NCI-H2227 (cell line): ENCODE measurements at regions not wholly inside any gene's neighbourhood (a gene's known extent, or its start where the extent isn't known, plus 50 kb on each side); places are given as distances from the start of the nearest gene placed in this dataset.

ENCODE experiments used
- DNase-seq: peaks from one replicate; lab custom pipeline; 2025; ENCODE audit not compliant: unreplicated experiment; lab: John Stamatoyannopoulos, UW

DNA sequence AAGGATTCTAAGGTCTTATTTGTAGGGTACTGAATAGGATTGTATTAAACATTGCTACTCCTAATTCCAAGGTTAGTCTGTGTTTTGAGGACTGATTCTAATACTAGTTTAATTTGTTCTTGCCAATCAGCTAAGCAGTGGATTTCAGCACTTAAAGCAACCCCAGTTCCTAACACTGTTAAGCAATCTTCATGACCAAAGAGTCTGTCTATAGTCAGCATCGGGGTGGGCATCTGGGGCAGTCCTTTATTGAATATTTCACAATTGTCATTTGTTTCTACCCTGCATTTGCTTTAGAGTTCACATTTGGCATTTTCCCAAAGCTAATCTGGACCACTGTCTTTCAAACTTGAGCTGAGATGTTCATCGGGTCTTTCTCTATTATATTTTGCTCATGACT is 248.0 kb upstream of the TANK start:
- DNase-seq = no peak

DNA sequence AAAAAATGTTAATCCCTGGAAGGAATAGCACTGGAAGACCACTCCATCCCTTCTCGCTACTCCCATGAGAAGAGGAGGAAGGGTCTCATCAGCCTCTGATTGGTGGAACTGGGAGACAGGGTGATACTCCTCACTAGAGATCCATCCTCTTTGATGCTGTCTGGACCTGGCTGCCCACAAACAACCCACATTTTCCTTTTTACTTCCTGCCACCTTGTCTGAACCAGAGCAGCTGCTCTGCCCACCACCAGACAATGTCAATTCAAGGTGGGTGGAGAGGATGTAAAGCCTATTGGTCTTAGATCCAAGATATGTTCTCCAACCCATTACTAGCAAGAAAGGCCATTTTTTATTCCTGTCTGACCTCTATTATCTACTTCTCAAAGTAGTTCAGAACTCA is 246.9 kb upstream of the TANK start:
- no peak for DNase-seq

GRCh38 chr2:160914217-160914616 is 246.0 kb upstream of the TANK start:
- DNase-seq = no peak

GRCh38 chr2:160916300-160916699 is 243.9 kb upstream of the TANK start:
- no peak for DNase-seq

GRCh38 chr2:160917850-160918249 is 242.4 kb upstream of the TANK start:
- DNase-seq = no peak

DNA sequence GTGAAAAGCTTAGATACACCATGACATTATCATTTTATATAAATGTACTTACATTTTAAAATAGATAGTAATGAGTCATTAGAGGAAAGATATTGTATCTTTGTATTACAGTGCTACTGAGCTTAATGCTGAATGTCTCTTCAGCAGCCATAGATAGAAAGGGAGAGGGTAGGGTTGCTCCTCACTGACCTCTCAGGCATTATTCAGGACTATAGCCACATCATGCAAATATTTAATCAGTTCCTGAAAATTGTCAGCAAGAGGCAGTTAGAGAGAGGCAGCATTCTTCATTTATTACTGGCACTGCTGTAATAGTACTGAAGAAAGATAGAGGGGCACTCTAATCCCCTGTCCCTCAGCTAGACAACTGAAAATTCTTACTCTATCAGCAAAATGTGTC is 242.0 kb upstream of the TANK start:
- no peak for DNase-seq

GRCh38 chr2:160918906-160919503 is 241.2 kb upstream of the TANK start:
- no peak for DNase-seq

DNA sequence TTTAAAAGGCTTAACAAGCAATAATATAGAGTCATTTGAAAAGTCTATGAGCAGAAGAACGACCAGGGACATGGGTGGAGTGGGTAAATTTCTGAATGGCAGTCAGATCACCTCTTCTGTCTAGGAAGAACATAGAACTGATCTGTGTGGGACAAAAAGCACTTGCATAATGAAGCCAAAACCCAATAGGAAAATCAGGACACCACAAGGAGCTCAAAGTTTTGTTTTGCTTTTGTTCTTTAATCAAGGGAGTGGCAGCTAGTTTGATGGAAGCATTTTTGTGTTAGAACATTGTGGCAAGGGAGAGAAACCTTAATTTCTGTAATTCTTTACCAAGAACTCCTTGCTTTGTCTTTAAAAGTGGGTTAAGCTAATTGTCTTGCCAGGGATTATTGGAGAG is 240.2 kb upstream of the TANK start:
- DNase-seq = no peak

DNA sequence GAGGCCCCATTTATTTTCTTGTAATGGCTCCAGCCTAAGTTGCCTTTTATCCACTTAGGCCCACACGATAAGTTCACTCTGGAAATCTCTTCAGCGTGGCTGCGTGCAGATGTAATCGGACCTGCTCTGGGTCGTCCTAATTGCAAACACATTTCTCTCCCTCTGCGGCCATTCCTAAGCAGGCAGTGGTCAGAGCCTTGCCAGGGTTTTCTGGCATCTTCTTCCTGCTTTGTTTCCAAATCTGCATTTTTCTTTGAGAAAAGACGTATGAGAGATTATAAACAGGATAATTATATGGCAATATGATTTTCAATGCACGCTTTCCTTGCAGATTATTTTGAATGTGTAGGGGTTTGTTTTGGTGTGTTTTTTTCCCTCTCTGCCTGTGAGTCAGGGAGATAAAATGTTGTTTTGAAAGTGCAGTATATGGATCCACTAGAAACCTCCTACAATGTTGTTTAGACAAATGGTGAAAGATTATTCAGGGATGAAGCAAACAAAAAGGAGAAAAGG is 239.4 kb upstream of the TANK start:
- peak; percentile 51 for DNase-seq

DNA sequence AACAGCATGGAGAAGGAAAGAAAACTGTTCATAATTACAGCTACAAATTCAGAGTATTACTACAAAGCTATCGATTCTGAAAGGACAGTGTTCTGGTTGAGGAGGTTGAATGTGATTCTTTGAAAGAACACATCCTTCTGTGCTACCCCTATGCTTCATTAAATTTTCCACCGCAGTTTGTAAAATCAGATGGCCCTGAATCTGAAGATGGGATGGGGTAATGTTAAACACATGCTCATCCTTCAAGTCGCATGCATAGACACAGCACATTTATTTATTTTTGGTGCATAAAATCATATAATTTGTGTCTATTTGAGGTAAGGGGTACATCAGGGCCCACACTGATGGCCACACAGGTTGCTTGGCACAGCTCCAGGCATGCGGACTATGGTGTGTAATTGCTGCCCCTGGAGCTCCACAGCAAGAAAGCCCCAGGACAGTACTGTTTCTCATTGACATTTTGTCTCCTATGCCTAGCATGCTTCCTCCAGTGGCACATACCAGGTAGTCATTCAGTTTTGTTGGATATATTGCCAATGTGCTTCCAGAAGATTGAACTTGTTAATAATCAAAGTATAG is 238.8 kb upstream of the TANK start:
- peak; percentile 37 for DNase-seq

DNA sequence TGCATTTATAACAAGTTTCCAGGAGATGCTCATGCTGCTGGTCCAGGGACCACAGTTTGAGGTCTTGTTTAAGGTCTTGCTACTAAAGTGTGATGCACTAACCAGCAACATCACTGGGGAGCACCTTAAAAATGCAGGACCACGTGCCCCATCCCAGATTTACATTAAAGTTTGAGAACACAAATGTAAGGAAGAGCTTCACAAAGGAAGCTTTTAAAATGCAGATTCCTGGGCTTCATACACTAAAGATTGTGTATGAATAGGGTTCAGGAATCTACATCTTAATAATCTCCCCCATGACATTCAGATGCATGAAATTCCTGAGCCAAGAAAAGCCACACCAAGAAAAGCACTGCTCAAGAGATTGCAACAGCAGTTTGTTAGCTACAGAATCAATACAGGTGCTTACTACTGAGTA is 235.3 kb upstream of the TANK start:
- no peak for DNase-seq

DNA sequence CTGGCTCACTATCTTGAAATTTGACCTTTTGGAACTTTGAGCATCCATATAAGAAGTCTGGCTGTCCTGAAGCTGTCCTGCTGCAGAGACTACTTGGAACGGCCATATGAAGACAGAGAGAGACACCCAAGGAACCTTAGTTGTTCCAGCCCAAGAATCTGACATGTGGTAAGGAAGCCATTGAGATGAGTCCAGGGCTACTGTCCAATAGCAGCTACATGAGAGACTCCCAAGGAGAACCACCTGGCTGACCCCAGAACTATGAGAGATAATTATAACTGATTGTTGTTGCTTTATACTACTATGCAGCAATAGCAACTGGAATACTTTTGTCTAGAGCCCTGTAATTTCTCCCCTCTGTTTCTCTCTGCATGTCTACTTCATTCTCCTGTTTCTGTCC is 234.3 kb upstream of the TANK start:
- DNase-seq = no peak

DNA sequence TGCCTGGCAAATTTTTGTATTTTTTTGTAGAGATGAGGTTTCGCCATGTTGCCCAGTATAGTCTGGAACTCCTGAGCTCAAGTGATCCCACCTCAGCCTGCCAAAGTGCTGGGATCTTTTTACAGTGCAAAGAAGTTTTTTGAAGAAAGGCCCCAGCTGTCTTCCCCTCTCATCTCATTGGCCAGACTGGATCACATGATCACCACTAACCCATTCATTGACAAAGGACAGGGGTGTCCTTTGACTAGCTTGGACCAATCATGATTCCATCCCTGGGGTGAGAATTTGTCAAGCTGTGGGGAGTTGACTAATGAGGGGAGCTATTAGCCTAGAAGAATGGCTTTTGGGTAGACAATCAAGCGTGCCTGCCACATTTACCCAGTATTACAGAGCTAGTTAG is 232.9 kb upstream of the TANK start:
- DNase-seq = no peak

DNA sequence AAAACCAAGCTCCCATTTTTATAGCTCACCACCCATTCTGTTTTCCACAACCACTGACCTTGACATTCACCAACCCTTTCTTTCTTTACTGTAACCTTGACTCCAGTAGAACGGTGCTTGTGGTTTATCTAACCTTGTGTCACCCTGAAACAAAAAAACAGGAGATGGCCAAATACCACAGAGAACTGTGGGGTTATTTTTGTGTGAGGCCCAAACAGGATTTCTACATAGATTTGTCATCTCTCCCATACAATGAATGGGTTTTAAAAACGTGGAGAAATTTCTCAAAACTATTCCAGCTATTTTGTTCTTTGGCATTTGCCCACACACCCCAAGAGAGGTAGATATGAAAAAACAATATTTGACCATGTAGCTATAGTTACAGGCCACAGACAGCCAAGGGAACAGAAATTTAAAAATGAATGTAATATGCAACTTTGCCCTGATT is 231.3 kb upstream of the TANK start:
- no peak for DNase-seq

- no peak for DNase-seq
These were observed 228.7 kb upstream of the TANK start for GRCh38 chr2:160931531-160931930.

DNA sequence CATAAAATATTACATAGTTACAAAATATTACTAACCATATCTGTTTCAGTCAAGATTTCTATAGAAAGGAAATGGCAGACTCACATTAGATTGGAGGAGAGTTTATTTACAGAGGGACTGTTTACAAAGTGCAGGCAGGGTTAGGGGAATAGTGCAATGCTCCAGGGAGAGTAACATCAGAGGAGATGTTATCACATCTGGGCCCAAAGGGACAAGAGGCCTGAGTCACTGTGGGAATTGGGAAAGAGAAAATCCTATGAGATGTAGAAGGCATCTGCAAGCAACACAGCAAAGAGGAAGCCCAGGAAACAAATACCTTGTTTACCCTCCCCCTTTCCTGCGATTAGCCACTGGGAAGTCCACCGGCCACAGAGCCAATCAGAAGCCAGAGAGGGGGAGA is 227.3 kb upstream of the TANK start:
- DNase-seq = no peak

DNA sequence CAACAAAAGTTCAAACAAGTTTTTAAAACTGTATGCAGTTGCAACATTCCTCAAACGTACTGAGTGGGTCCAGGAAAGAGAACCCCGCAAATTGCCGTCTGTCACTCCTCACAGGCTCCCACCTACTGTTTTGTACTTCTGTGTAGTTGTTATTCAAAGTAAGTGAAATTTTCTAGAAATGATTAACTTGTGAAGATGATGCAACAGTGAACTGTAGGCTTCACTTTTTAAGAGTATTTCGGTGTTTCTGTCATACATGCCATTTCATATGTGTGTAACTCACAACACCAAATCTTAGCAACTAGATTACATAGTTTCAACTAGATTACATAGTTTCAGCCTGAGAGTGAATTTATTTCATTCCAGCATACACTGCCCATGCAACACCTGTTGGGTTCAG is 226.0 kb upstream of the TANK start:
- DNase-seq = no peak

DNA sequence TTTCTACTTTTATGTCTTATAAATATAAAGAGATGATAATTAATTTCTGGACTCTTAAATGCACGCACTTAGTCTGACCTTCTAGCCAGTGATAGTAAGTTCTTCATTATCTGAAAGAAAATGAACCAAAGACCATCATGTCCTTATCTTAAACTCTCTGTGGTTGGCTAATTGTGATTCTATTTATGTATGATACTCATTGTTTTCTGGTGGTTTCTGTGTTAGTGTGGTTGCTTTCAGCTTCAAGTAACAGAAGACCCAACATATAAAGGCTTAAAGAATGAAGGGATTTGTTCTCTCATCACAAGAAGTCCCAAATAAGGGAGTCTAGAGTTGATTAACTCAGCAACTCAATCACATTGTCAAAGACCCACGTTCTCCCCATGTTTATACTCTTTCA is 225.2 kb upstream of the TANK start:
- DNase-seq = no peak

- no peak for DNase-seq
These were observed 224.0 kb upstream of the TANK start for GRCh38 chr2:160936044-160936806.

- DNase-seq = no peak
These were observed 220.0 kb upstream of the TANK start for GRCh38 chr2:160940271-160940670.

DNA sequence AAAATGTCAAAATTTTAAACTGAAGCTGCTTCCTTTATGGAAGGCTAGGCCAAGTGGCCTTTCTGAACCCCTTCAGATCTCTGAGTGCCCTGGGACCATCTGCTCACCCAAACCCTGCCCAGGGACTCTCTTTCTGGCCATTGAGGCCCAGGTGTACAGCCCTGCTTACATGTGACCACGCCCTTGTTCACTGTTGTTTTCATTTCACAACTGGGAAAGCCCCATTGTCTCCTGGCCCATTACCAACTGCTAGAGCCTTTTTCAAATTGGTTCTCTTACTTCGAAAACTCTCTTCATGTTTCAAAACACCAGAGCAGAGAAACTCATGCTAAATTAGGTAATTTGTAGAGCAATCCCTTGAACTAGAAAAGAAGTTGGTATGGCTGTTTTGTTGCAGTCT is 219.5 kb upstream of the TANK start:
- no peak for DNase-seq

DNA sequence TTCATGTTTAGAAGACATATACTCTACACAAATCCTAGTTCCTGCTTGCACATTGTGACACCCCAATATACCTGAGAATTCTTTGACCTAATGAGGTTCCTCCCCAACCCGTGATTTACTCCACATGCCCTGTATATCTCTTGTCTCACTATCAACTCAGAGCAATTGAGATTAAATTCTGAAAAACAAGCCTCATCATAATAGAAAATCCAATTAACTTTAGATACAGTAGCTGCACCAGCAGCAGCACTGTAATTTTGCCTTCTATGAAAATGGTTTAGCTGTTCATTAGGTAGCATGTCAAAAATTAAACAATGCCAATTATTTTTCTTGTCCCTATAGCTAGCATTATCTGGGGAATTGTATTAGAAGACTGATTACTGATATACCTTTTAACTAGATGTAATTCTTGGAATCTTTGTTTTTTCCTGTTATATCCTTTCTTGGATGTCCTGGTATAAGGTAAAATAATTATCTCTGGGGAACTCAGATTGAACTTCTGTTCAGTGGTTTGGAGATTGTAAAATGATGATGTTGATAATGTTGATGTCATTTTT is 218.9 kb upstream of the TANK start:
- DNase-seq = no peak
